ENCODE measurements at regions not wholly inside any gene's neighbourhood (a gene's known extent, or its start where the extent isn't known, plus 50 kb on each side); places are given as distances from the start of the nearest gene placed in this dataset.
"Not testable (repeated sequence)": the region's sequence is repeated elsewhere in the genome, so short reads cannot be mapped to it uniquely, and the experiment has no call there.

DNA sequence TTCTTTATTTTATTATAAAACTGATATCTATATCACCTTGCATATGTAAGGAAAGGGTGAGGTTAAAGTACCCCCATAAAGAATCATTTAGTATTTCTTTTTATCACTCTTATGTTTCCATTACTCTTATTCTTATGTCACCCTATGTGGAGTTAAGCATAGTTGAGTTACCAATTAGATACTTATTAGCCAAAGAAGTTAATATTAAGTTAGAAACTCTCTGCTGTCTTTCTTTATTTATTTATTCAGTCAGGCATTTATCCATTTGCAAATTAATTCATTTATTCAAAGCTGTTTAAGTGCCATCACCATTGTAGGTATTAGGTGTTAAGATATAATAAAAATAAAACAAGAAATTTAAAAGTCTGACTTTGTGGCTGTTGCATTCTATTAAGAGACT is 1279.1 kb upstream of the CITED2 start:
- no peak for FAIRE-seq
- no peak overlapping the region for H2AFZ ChIP-seq (ENCODE audit: low read depth, low read length)
- TF ChIP-seq EZH2 (IDR thresholded peaks at IDR 0.05; ENCODE audit: insufficient read depth, low read length) (no peak), CTCF (IDR thresholded peaks at IDR 0.05; ENCODE audit: insufficient read depth, low read depth, low read length) (no peak)
- H3K36me3 ChIP-seq (ENCODE audit: insufficient read depth, low read length), result no peaks in the 10 kb centered on the region
- no peaks in the 10 kb centered on the region for H3K4me1 ChIP-seq (ENCODE audit: insufficient read depth, low read length)
- H3K27me3 ChIP-seq (ENCODE audit: insufficient read depth, low read length), result no peaks in the 10 kb centered on the region
- DNase-seq (ENCODE audit: low read depth), result no peak
- no peaks in the 10 kb centered on the region for H4K20me1 ChIP-seq (ENCODE audit: insufficient read depth, low read length)
- H3K27ac ChIP-seq (ENCODE audit: low read depth, low read length), result no peak overlapping the region
- Mint-ChIP-seq H3K9me3 (ENCODE audit: unreplicated experiment) (no peaks in the 10 kb centered on the region), H3K4me1 (ENCODE audit: low read depth, unreplicated experiment) (peaks cover 3% of the 10 kb centered on the region), H3K27ac (ENCODE audit: unreplicated experiment) (no peak overlapping the region), H3K36me3 (ENCODE audit: low read depth, unreplicated experiment) (no peaks in the 10 kb centered on the region), H3K27me3 (ENCODE audit: low read depth, unreplicated experiment) (no peaks in the 10 kb centered on the region), H3K4me3 (ENCODE audit: unreplicated experiment) (no peak overlapping the region)
- H3K9me3 ChIP-seq (ENCODE audit: insufficient read depth, low read depth, low read length), result no peaks in the 10 kb centered on the region
- no peak overlapping the region for H3K4me2 ChIP-seq (ENCODE audit: low read length)
- no peak overlapping the region for H3K9ac ChIP-seq (ENCODE audit: low read length)
- H3K79me2 ChIP-seq (ENCODE audit: insufficient read depth, low read length), result no peaks in the 10 kb centered on the region
- no peak overlapping the region for H3K4me3 ChIP-seq (ENCODE audit: insufficient read depth, low read depth, low read length)

GRCh38 chr6:140649502-140649901 is 1275.1 kb upstream of the CITED2 start:
- not testable (repeated sequence) for FAIRE-seq; H3K36me3 ChIP-seq (ENCODE audit: insufficient read depth, low read length); H3K4me3 ChIP-seq (ENCODE audit: insufficient read depth, low read depth, low read length); H3K79me2 ChIP-seq (ENCODE audit: insufficient read depth, low read length); DNase-seq (ENCODE audit: low read depth); H3K36me3 Mint-ChIP-seq (ENCODE audit: low read depth, unreplicated experiment); H3K4me1 Mint-ChIP-seq (ENCODE audit: low read depth, unreplicated experiment); H3K27me3 ChIP-seq (ENCODE audit: insufficient read depth, low read length); H3K4me3 Mint-ChIP-seq (ENCODE audit: unreplicated experiment); H2AFZ ChIP-seq (ENCODE audit: low read depth, low read length); H3K4me2 ChIP-seq (ENCODE audit: low read length); H3K27ac Mint-ChIP-seq (ENCODE audit: unreplicated experiment); H3K9ac ChIP-seq (ENCODE audit: low read length); H3K4me1 ChIP-seq (ENCODE audit: insufficient read depth, low read length); H3K27ac ChIP-seq (ENCODE audit: low read depth, low read length); H4K20me1 ChIP-seq (ENCODE audit: insufficient read depth, low read length); H3K27me3 Mint-ChIP-seq (ENCODE audit: low read depth, unreplicated experiment)
- peaks cover 14% of the 10 kb centered on the region for H3K9me3 ChIP-seq (ENCODE audit: insufficient read depth, low read depth, low read length)
- peaks cover 16% of the 10 kb centered on the region for H3K9me3 Mint-ChIP-seq (ENCODE audit: unreplicated experiment)

DNA sequence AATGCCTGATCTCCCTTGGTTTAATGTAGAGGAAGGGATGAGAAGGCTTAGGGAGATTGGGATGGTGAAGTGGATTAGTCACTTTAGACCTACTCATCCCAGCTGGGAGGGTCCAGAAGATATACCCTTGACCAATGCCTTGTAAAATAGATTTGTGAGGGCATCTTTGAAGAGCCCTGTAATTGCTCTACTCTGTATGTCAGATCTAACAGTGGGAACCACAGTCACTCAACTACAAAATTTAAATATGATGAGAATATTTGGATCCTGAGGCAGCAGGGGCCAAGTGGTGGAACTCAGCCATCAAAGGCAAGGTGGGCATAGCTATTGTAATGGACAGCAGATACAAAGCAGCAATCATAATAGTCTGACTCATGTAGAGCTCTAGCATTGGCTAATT is 1272.9 kb upstream of the CITED2 start:
- H3K27ac ChIP-seq (ENCODE audit: low read depth, low read length); DNase-seq (ENCODE audit: low read depth); H3K36me3 ChIP-seq (ENCODE audit: insufficient read depth, low read length); H3K27me3 ChIP-seq (ENCODE audit: insufficient read depth, low read length); H3K36me3 Mint-ChIP-seq (ENCODE audit: low read depth, unreplicated experiment); FAIRE-seq; H3K4me1 Mint-ChIP-seq (ENCODE audit: low read depth, unreplicated experiment); H4K20me1 ChIP-seq (ENCODE audit: insufficient read depth, low read length); H2AFZ ChIP-seq (ENCODE audit: low read depth, low read length); H3K4me1 ChIP-seq (ENCODE audit: insufficient read depth, low read length); H3K4me2 ChIP-seq (ENCODE audit: low read length); H3K27me3 Mint-ChIP-seq (ENCODE audit: low read depth, unreplicated experiment); H3K79me2 ChIP-seq (ENCODE audit: insufficient read depth, low read length); H3K4me3 Mint-ChIP-seq (ENCODE audit: unreplicated experiment); H3K27ac Mint-ChIP-seq (ENCODE audit: unreplicated experiment); H3K4me3 ChIP-seq (ENCODE audit: insufficient read depth, low read depth, low read length); H3K9ac ChIP-seq (ENCODE audit: low read length): not testable (repeated sequence)
- peaks cover 19% of the 10 kb centered on the region for H3K9me3 Mint-ChIP-seq (ENCODE audit: unreplicated experiment)
- peaks cover 19% of the 10 kb centered on the region for H3K9me3 ChIP-seq (ENCODE audit: insufficient read depth, low read depth, low read length)

DNA sequence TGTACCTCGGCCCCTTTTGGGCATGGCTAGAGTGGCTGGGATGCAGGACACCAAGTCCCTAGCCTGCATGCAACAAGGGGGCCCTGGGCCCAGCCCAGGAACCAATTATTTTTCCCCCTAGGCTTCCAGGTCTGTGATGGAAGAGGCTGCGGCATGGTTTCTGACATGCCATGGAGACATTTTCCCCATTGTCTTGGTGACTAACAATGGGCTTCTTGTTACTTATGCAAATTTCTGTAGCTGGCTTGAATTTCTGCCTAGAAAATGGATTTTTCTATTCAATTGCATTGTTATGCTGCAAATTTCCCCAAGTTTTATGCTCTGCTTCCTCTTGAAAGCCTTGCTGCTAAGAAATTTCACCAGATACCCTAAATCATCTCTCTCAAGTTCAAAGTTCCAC is 1269.6 kb upstream of the CITED2 start:
- Histone ChIP-seq H3K4me1 (ENCODE audit: insufficient read depth, low read length) (no peaks in the 10 kb centered on the region), H3K9ac (ENCODE audit: low read length) (no peak overlapping the region), H3K27ac (ENCODE audit: low read depth, low read length) (no peak overlapping the region), H3K27me3 (ENCODE audit: insufficient read depth, low read length) (no peaks in the 10 kb centered on the region), H2AFZ (ENCODE audit: low read depth, low read length) (no peak overlapping the region), H3K79me2 (ENCODE audit: insufficient read depth, low read length) (no peaks in the 10 kb centered on the region), H3K9me3 (ENCODE audit: insufficient read depth, low read depth, low read length) (peaks cover 19% of the 10 kb centered on the region), H3K4me3 (ENCODE audit: insufficient read depth, low read depth, low read length) (no peak overlapping the region), H4K20me1 (ENCODE audit: insufficient read depth, low read length) (no peaks in the 10 kb centered on the region), H3K4me2 (ENCODE audit: low read length) (no peak overlapping the region), H3K36me3 (ENCODE audit: insufficient read depth, low read length) (no peaks in the 10 kb centered on the region)
- H3K9me3 Mint-ChIP-seq (ENCODE audit: unreplicated experiment), result peaks cover 19% of the 10 kb centered on the region
- TF ChIP-seq EZH2 (IDR thresholded peaks at IDR 0.05; ENCODE audit: insufficient read depth, low read length) (no peak), CTCF (IDR thresholded peaks at IDR 0.05; ENCODE audit: insufficient read depth, low read depth, low read length) (no peak)
- FAIRE-seq, result no peak
- no peaks in the 10 kb centered on the region for H3K4me1 Mint-ChIP-seq (ENCODE audit: low read depth, unreplicated experiment)
- no peak overlapping the region for H3K4me3 Mint-ChIP-seq (ENCODE audit: unreplicated experiment)
- no peak overlapping the region for H3K27ac Mint-ChIP-seq (ENCODE audit: unreplicated experiment)
- no peak for DNase-seq (ENCODE audit: low read depth)
- H3K27me3 Mint-ChIP-seq (ENCODE audit: low read depth, unreplicated experiment), result no peaks in the 10 kb centered on the region
- peaks cover 1% of the 10 kb centered on the region for H3K36me3 Mint-ChIP-seq (ENCODE audit: low read depth, unreplicated experiment)
